Esophagus muscularis mucosa (tissue), 4 donors: ENCODE measurements at regions not wholly inside any gene's neighbourhood (a gene's known extent, or its start where the extent isn't known, plus 50 kb on each side); places are given as distances from the start of the nearest gene placed in this dataset.
A peak's percentile ranks its signal among the peaks of the same experiment; 100 is the strongest.

Experiments
- DNase-seq: peaks from one replicate; pipeline ENCODE4 v3.0.0-alpha.2; 2017; ENCODE audit errors: extremely low spot score
- H3K27ac ChIP-seq, 4 donors: fragments of 200-600 bp; sonication (generic); replicated peaks in 1 of 4; 1 replicate in 3 of 4; 2 replicates in 1 of 4; pipeline ENCODE4 v1.5.1; 2016 to 2019; ENCODE audit warnings: mild to moderate bottlenecking in 1 of 4
- H3K27me3 ChIP-seq, 4 donors: fragments of 200-600 bp; sonication (generic); one replicate each; pipeline versions ENCODE4 v1.5.1 to v1.6.0; 2016 to 2019
- H3K36me3 ChIP-seq, 4 donors: fragments of 200-600 bp; sonication (generic); one replicate each; pipeline ENCODE4 v1.5.1; 2016 to 2019
- H3K4me1 ChIP-seq, 4 donors: fragments of 200-600 bp; sonication (generic); one replicate each; pipeline ENCODE4 v1.5.1; 2016 to 2019
- H3K4me3 ChIP-seq, 4 donors: fragments of 200-600 bp; sonication (generic); 1 replicate in 2 of 4; 2 replicates in 2 of 4; pipeline ENCODE4 v1.5.1; 2016 to 2019; ENCODE audit warnings: mild to moderate bottlenecking in 4 of 4, moderate library complexity in 1 of 4
- H3K9me3 ChIP-seq, 4 donors: fragments of 200-600 bp; sonication (generic); 1 replicate in 3 of 4; 2 replicates in 1 of 4; pipeline ENCODE4 v1.5.1; 2016 to 2019
- CTCF ChIP-seq, 3 experiments: fragments of 200-600 bp in 2 of 3; fragments of 450-650 bp in 1 of 3; sonication (generic) in 2 of 3; IDR thresholded peaks; one replicate each; pipeline ENCODE4 v1.5.1; 2017 to 2019; ENCODE audit warnings: antibody characterized with exemption in 3 of 3, mild to moderate bottlenecking in 2 of 3, moderate library complexity in 1 of 3
- EP300 ChIP-seq: sonication (generic); formaldehyde crosslinking; IDR thresholded peaks from one replicate; pipeline ENCODE4 v1.6.1; 2017; ENCODE audit warnings: antibody characterized with exemption
- POLR2A ChIP-seq: fragments of 450-650 bp; IDR thresholded peaks from one replicate; pipeline ENCODE4 v1.6.1; 2017; ENCODE audit warnings: antibody characterized with exemption, moderate library complexity, mild to moderate bottlenecking, low read depth
- POLR2AphosphoS5 ChIP-seq, 2 donors: sonication (generic); formaldehyde crosslinking; IDR thresholded peaks; one replicate each; pipeline ENCODE4 v1.6.1; 2017; ENCODE audit warnings: antibody characterized with exemption in 2 of 2
- WGBS: methylation state at CpG from one replicate; pipeline ENCODE4 v1.1.5; 2018; 5-methylcytosine and 5-hydroxymethylcytosine counted together
- intact Hi-C: fragments of 100-400 bp; cut with DNase I; formaldehyde crosslinking; loops from one replicate; pipeline ENCODE4 v1.15.1; 2023

GRCh38 chr21:27306206-27306605, 339.3 kb upstream of the ADAMTS5 start:
- Histone ChIP-seq H3K4me1 (peaks cover 0 to 6% (median 2%) of the 10 kb centered on the region in 4 donors), H3K27ac (peak overlapping the region in 1 of 4 donors; percentile 31), H3K36me3 (no peaks in the 10 kb centered on the region), H3K4me3 (no peak overlapping the region), H3K9me3 (no peaks in the 10 kb centered on the region), H3K27me3 (no peaks in the 10 kb centered on the region)
- intact Hi-C loops, result loop anchor here (10.0 kb wide), 1 partner anchor 169 kb away; no protein-coding TSS in a partner anchor
- no peak for DNase-seq
- no peak for TF ChIP-seq CTCF (IDR thresholded peaks at IDR 0.05)
- no peak for TF ChIP-seq POLR2AphosphoS5 (IDR thresholded peaks at IDR 0.05)
- no peak for TF ChIP-seq POLR2A
- no peak for TF ChIP-seq EP300

GRCh38 chr21:27301220-27301619, 334.3 kb upstream of the ADAMTS5 start:
- Histone ChIP-seq H3K27ac (no peak overlapping the region), H3K4me3 (no peak overlapping the region), H3K27me3 (no peaks in the 10 kb centered on the region), H3K4me1 (peaks cover 0 to 8% (median 0%) of the 10 kb centered on the region in 4 donors), H3K9me3 (peaks cover 0 to 6% (median 0%) of the 10 kb centered on the region in 4 donors), H3K36me3 (no peaks in the 10 kb centered on the region)
- no peak for TF ChIP-seq CTCF (IDR thresholded peaks at IDR 0.05)
- no peak for TF ChIP-seq EP300
- TF ChIP-seq POLR2AphosphoS5 (IDR thresholded peaks at IDR 0.05), result no peak
- TF ChIP-seq POLR2A, result no peak
- WGBS, result 42% methylated on average over 2 of the region's 2 CpGs
- no peak for DNase-seq
- intact Hi-C loops, result loop anchor here (10.0 kb wide), 1 partner anchor 174 kb away; no protein-coding TSS in a partner anchor

- WGBS, result 80% methylated on average over 2 of the region's 2 CpGs
- Histone ChIP-seq H3K27ac (no peak overlapping the region), H3K27me3 (no peaks in the 10 kb centered on the region), H3K4me1 (peaks cover 0 to 8% (median 0%) of the 10 kb centered on the region in 4 donors), H3K4me3 (no peak overlapping the region), H3K36me3 (no peaks in the 10 kb centered on the region), H3K9me3 (peaks cover 0 to 9% (median 0%) of the 10 kb centered on the region in 4 donors)
- no peak for DNase-seq
- no peak for TF ChIP-seq POLR2A
- no peak for TF ChIP-seq EP300
- TF ChIP-seq CTCF (IDR thresholded peaks at IDR 0.05), result no peak
- TF ChIP-seq POLR2AphosphoS5 (IDR thresholded peaks at IDR 0.05), result no peak
- intact Hi-C loops, result loop anchor here (10.0 kb wide), 1 partner anchor 174 kb away; no protein-coding TSS in a partner anchor
Observed at GRCh38 chr21:27300770-27301169, 333.9 kb upstream of the ADAMTS5 start.

- H3K4me1 ChIP-seq, result peaks cover 0 to 8% (median 0%) of the 10 kb centered on the region in 4 donors
- H3K36me3 ChIP-seq, result no peaks in the 10 kb centered on the region
- 78% methylated on average over 1 of the region's 1 CpG for WGBS
- peaks cover 0 to 9% (median 0%) of the 10 kb centered on the region in 4 donors for H3K9me3 ChIP-seq
- intact Hi-C loops, result no loop called here
- H3K27me3 ChIP-seq, result no peaks in the 10 kb centered on the region
- H3K27ac ChIP-seq, result no peak overlapping the region
- H3K4me3 ChIP-seq, result no peak overlapping the region
- DNase-seq, result no peak
- TF ChIP-seq EP300, result no peak
- peak in 1 of 2 donors; percentile 19 for TF ChIP-seq POLR2AphosphoS5 (IDR thresholded peaks at IDR 0.05)
Observed at GRCh38 chr21:27298465-27298864, 331.6 kb upstream of the ADAMTS5 start.

- no peaks in the 10 kb centered on the region for H3K36me3 ChIP-seq
- no peaks in the 10 kb centered on the region for H3K27me3 ChIP-seq
- H3K27ac ChIP-seq, result no peak overlapping the region
- DNase-seq, result no peak
- intact Hi-C loops, result no loop called here
- TF ChIP-seq POLR2AphosphoS5 (IDR thresholded peaks at IDR 0.05) (no peak), POLR2A (no peak), EP300 (no peak), CTCF (IDR thresholded peaks at IDR 0.05) (no peak)
- peaks cover 0 to 15% (median 10%) of the 10 kb centered on the region in 4 donors for H3K4me1 ChIP-seq
- H3K4me3 ChIP-seq, result no peak overlapping the region
- WGBS, result 37% methylated on average over 1 of the region's 1 CpG
- peaks cover 0 to 9% (median 0%) of the 10 kb centered on the region in 4 donors for H3K9me3 ChIP-seq
Observed at GRCh38 chr21:27293239-27293638, 326.4 kb upstream of the ADAMTS5 start.
